B cell (primary cell): ENCODE measurements at regions not wholly inside any gene's neighbourhood (a gene's known extent, or its start where the extent isn't known, plus 50 kb on each side); places are given as distances from the start of the nearest gene placed in this dataset.

Source experiments
- ATAC-seq: fragments of 200-7000 bp; cut with Tn5 transposase; one replicate; pipeline ENCODE4 v1.10.0; 2021; ENCODE audit warnings: low read depth, mild to moderate bottlenecking, moderate number of reproducible peaks, moderate library complexity
- CTCF ChIA-PET: fragments of 350-600 bp; sonication (Branson Sonifier 250); formaldehyde crosslinking; loops from one replicate; lab custom pipeline; 2021; ENCODE audit warnings: antibody characterized with exemption, inconsistent platforms; lab: Charles Lee
- POLR2A ChIA-PET: fragments of 350-600 bp; sonication (Branson Sonifier 250); formaldehyde crosslinking; loops from one replicate; lab custom pipeline; 2021; ENCODE audit warnings: antibody characterized with exemption; lab: Charles Lee
- DNase-seq: peaks from one replicate; pipeline ENCODE4 v3.0.0; 2013
- H2AFZ ChIP-seq: 2 replicates; pipeline ENCODE4 v1.6.1; 2012; ENCODE audit warnings: mild to moderate bottlenecking, low read depth, low read length; ENCODE audit not compliant: insufficient read depth, poor library complexity, severe bottlenecking
- H3K27ac ChIP-seq, 2 donors: 1 replicate in 1 of 2; 2 replicates in 1 of 2; pipeline ENCODE4 v1.5.1; 2012 to 2013; ENCODE audit warnings: low read length in 2 of 2, mild to moderate bottlenecking in 2 of 2, moderate library complexity in 1 of 2
- H3K27me3 ChIP-seq, 4 experiments: fragments of 200-600 bp in 1 of 4; sonication (generic) in 1 of 4; replicated peaks in 1 of 4; 1 replicate in 2 of 4; 2 replicates in 2 of 4; pipeline versions ENCODE4 v1.6.1 to v1.7.0; 2013 to 2016; ENCODE audit warnings: low read length in 3 of 4, mild to moderate bottlenecking in 2 of 4, mixed read lengths in 1 of 4, moderate library complexity in 1 of 4; ENCODE audit not compliant: insufficient read depth in 4 of 4, control insufficient read depth in 3 of 4; ENCODE audit errors: control extremely low read depth in 1 of 4
- H3K36me3 ChIP-seq, 2 experiments: replicated peaks in 1 of 2; 1 replicate in 1 of 2; 2 replicates in 1 of 2; pipeline versions ENCODE4 v1.6.1 to v1.7.1; 2013; ENCODE audit warnings: low read length in 1 of 2; ENCODE audit not compliant: insufficient read depth in 2 of 2, control insufficient read depth in 1 of 2; ENCODE audit errors: control extremely low read depth in 1 of 2, extremely low read depth in 1 of 2
- H3K4me1 ChIP-seq, 2 donors: fragments of 200-600 bp in 1 of 2; sonication (generic) in 1 of 2; 1 replicate in 1 of 2; 2 replicates in 1 of 2; pipeline versions ENCODE4 v1.5.1 to v1.6.1; 2013 to 2017; ENCODE audit warnings: low read length in 2 of 2; ENCODE audit not compliant: control insufficient read depth in 2 of 2, insufficient read depth in 2 of 2
- H3K4me2 ChIP-seq: replicated peaks from 2 replicates; pipeline ENCODE3; 2012; ENCODE audit warnings: mild to moderate bottlenecking, low read depth, low read length; ENCODE audit not compliant: poor library complexity, severe bottlenecking
- H3K4me3 ChIP-seq, 5 experiments: fragments of 200-600 bp in 1 of 5; sonication (generic) in 1 of 5; 1 replicate in 3 of 5; 2 replicates in 2 of 5; pipeline versions ENCODE4 v1.5.1 to v1.7.0; 2011 to 2016; ENCODE audit warnings: low read length in 4 of 5, mild to moderate bottlenecking in 4 of 5, low read depth in 2 of 5, control low read depth in 1 of 5, moderate library complexity in 1 of 5; ENCODE audit not compliant: insufficient read depth in 1 of 5; ENCODE audit errors: control extremely low read depth in 1 of 5, extremely low read depth in 1 of 5
- H3K79me2 ChIP-seq: fragments of 200-600 bp; sonication (generic); one replicate; pipeline ENCODE4 v1.6.0; 2016; ENCODE audit warnings: low read length; ENCODE audit not compliant: control insufficient read depth, insufficient read depth
- H3K9ac ChIP-seq: fragments of 200-600 bp; sonication (generic); 2 replicates; pipeline ENCODE4 v1.6.1; 2017; ENCODE audit warnings: mild to moderate bottlenecking, low read length, moderate library complexity
- H3K9me3 ChIP-seq, 3 donors: one replicate each; pipeline versions ENCODE4 v1.6.1 to v1.7.1; 2013; ENCODE audit warnings: low read length in 2 of 3; ENCODE audit not compliant: control insufficient read depth in 2 of 3, insufficient read depth in 1 of 3; ENCODE audit errors: control extremely low read depth in 1 of 3
- H4K20me1 ChIP-seq: 2 replicates; pipeline ENCODE4 v1.6.0; 2012; ENCODE audit warnings: mild to moderate bottlenecking, low read length; ENCODE audit not compliant: insufficient read depth, control insufficient read depth, poor library complexity, severe bottlenecking
- H3K27ac Mint-ChIP-seq: one replicate; pipeline ENCODE4 v1.8.0; 2021; ENCODE audit warnings: mixed read lengths
- H3K27me3 Mint-ChIP-seq: one replicate; pipeline ENCODE4 v1.8.0; 2021; ENCODE audit warnings: mixed read lengths
- H3K4me1 Mint-ChIP-seq: one replicate; pipeline ENCODE4 v1.8.0; 2021; ENCODE audit warnings: mixed read lengths
- H3K4me3 Mint-ChIP-seq: one replicate; pipeline ENCODE4 v1.8.0; 2021; ENCODE audit warnings: mixed read lengths
- H3K9me3 Mint-ChIP-seq: one replicate; pipeline ENCODE4 v1.8.0; 2022; ENCODE audit warnings: mixed read lengths; ENCODE audit not compliant: insufficient read depth
- CTCF ChIP-seq: fragments of 200-600 bp; IDR thresholded peaks from one replicate; pipeline ENCODE4 v1.8.0; 2022; ENCODE audit warnings: antibody characterized with exemption, mild to moderate bottlenecking
- EZH2 ChIP-seq: IDR thresholded peaks from 2 replicates; pipeline ENCODE4 v1.6.1; 2012; ENCODE audit warnings: borderline replicate concordance, low read depth, mild to moderate bottlenecking, moderate library complexity, low read length; ENCODE audit not compliant: insufficient read depth, poor library complexity, severe bottlenecking
- WGBS: methylation state at CpG from one replicate; pipeline ENCODE4 v1.1.5; 2013; ENCODE audit warnings: missing lambda C conversion rate; ENCODE audit not compliant: insufficient coverage; 5-methylcytosine and 5-hydroxymethylcytosine counted together
- intact Hi-C: fragments of 100-400 bp; cut with micrococcal nuclease; formaldehyde crosslinking; loops from one replicate; pipeline ENCODE4 v1.10.0; 2022

GRCh38 chr4:179631321-179631720, 2189.1 kb upstream of the AGA start:
- Histone ChIP-seq H3K9ac (no peak overlapping the region), H4K20me1 (no peaks in the 10 kb centered on the region), H3K4me2 (no peak overlapping the region), H3K27me3 (no peaks in the 10 kb centered on the region), H2AFZ (no peak overlapping the region), H3K36me3 (no peaks in the 10 kb centered on the region), H3K27ac (no peak overlapping the region), H3K79me2 (no peaks in the 10 kb centered on the region), H3K4me1 (no peaks in the 10 kb centered on the region), H3K9me3 (no peaks in the 10 kb centered on the region), H3K4me3 (no peak overlapping the region)
- POLR2A ChIA-PET, result no interaction called here
- intact Hi-C loops, result no loop called here
- DNase-seq (no peak), ATAC-seq (no peak)
- Mint-ChIP-seq H3K9me3 (no peaks in the 10 kb centered on the region), H3K4me3 (no peak overlapping the region), H3K27ac (no peak overlapping the region), H3K27me3 (no peaks in the 10 kb centered on the region), H3K4me1 (no peaks in the 10 kb centered on the region)
- CTCF ChIA-PET, result no interaction called here
- TF ChIP-seq EZH2, result no peak
- no peak for TF ChIP-seq CTCF

- no peaks in the 10 kb centered on the region for H4K20me1 ChIP-seq
- no peak for TF ChIP-seq CTCF
- no peak for TF ChIP-seq EZH2
- no peak for ATAC-seq
- Mint-ChIP-seq H3K9me3 (no peaks in the 10 kb centered on the region), H3K4me3 (no peak overlapping the region), H3K27me3 (no peaks in the 10 kb centered on the region), H3K4me1 (no peaks in the 10 kb centered on the region), H3K27ac (no peak overlapping the region)
- H3K27ac ChIP-seq, result no peak overlapping the region
- H3K9me3 ChIP-seq, result no peaks in the 10 kb centered on the region
- POLR2A ChIA-PET, result no interaction called here
- no peak overlapping the region for H2AFZ ChIP-seq
- no peak overlapping the region for H3K4me3 ChIP-seq
- no peak overlapping the region for H3K9ac ChIP-seq
- H3K27me3 ChIP-seq, result no peaks in the 10 kb centered on the region
- CTCF ChIA-PET, result no interaction called here
- H3K36me3 ChIP-seq, result no peaks in the 10 kb centered on the region
- intact Hi-C loops, result no loop called here
- no peaks in the 10 kb centered on the region for H3K4me1 ChIP-seq
- no peak overlapping the region for H3K4me2 ChIP-seq
- H3K79me2 ChIP-seq, result no peaks in the 10 kb centered on the region
- WGBS, result no CpG with 5 or more reads among the region's 3 CpGs
- DNase-seq, result no peak
Observed at GRCh38 chr4:179634862-179635261, 2192.6 kb upstream of the AGA start.
